OCI-LY3 (cell line): ENCODE measurements at regions not wholly inside any gene's neighbourhood (a gene's known extent, or its start where the extent isn't known, plus 50 kb on each side); places are given as distances from the start of the nearest gene placed in this dataset.

Experiments
- H2AFZ ChIP-seq: fragments of 200-600, 300-600 bp; shearing (Covaris generic); 2 replicates; pipeline ENCODE4 v1.6.0; 2014; ENCODE audit warnings: antibody characterized with exemption, low read depth, low read length
- H3K27ac ChIP-seq: fragments of 200-600, 300-600 bp; sonication (generic); 2 replicates; pipeline ENCODE4 v1.5.1; 2014; ENCODE audit warnings: mild to moderate bottlenecking, low read length, moderate library complexity, mixed read lengths
- H3K27me3 ChIP-seq: fragments of 200-600, 300-600 bp; sonication (generic); 2 replicates; pipeline ENCODE4 v1.6.1; 2014; ENCODE audit warnings: low read depth, low read length, mixed read lengths
- H3K36me3 ChIP-seq: fragments of 200-600, 300-600 bp; sonication (generic); replicated peaks from 2 replicates; pipeline ENCODE3; 2014; ENCODE audit warnings: low read depth, low read length, mixed read lengths
- H3K4me1 ChIP-seq: fragments of 300-600, 200-600 bp; sonication (generic); 2 replicates; pipeline ENCODE4 v1.6.1; 2014; ENCODE audit warnings: low read length, mixed read lengths
- H3K4me2 ChIP-seq: fragments of 200-600, 300-600 bp; sonication (generic); 2 replicates; pipeline ENCODE4 v1.6.1; 2014; ENCODE audit warnings: low read length, mixed read lengths
- H3K4me3 ChIP-seq: fragments of 300-600, 200-600 bp; sonication (generic); 2 replicates; pipeline ENCODE4 v1.5.1; 2014; ENCODE audit warnings: antibody characterized with exemption, mild to moderate bottlenecking, low read length, moderate library complexity
- H3K79me2 ChIP-seq: fragments of 300-600, 200-600 bp; shearing (Covaris generic); 2 replicates; pipeline ENCODE4 v1.6.1; 2014; ENCODE audit warnings: mild to moderate bottlenecking, low read length, mixed read lengths
- H3K9ac ChIP-seq: fragments of 300-600, 200-600 bp; shearing (Covaris generic); 2 replicates; pipeline ENCODE4 v1.6.0; 2014; ENCODE audit warnings: mild to moderate bottlenecking, low read length, moderate library complexity
- H3K9me3 ChIP-seq: fragments of 200-600, 300-600 bp; shearing (Covaris generic); 2 replicates; pipeline ENCODE4 v1.6.1; 2014; ENCODE audit warnings: low read length, mixed read lengths; ENCODE audit not compliant: insufficient read depth
- H4K20me1 ChIP-seq: fragments of 200-600, 300-600 bp; sonication (generic); 2 replicates; pipeline ENCODE4 v1.6.1; 2016; ENCODE audit warnings: low read length, mixed read lengths; ENCODE audit not compliant: insufficient read depth
- CTCF ChIP-seq: fragments of 200-600, 300-600 bp; sonication (generic); IDR thresholded peaks from 2 replicates; pipeline ENCODE4 v1.5.1; 2014; ENCODE audit warnings: antibody characterized with exemption, low read length, low read depth
- EZH2phosphoT487 ChIP-seq: fragments of 200-600 bp; shearing (Covaris generic); IDR thresholded peaks from 2 replicates; pipeline ENCODE4 v1.6.1; 2018; ENCODE audit warnings: antibody characterized with exemption, mixed run types, low read depth

- Histone ChIP-seq H3K79me2 (peaks cover 14% of the 10 kb centered on the region), H2AFZ (peak overlapping the region; percentile 69; the same call in 1 of the 2 replicates), H3K4me2 (peak overlapping the region; percentile 82), H3K27me3 (no peaks in the 10 kb centered on the region), H4K20me1 (no peaks in the 10 kb centered on the region), H3K4me3 (peak overlapping the region; percentile 68), H3K9me3 (no peaks in the 10 kb centered on the region), H3K4me1 (peaks cover 61% of the 10 kb centered on the region), H3K36me3 (no peaks in the 10 kb centered on the region), H3K27ac (peak overlapping the region; percentile 28; the same call in 1 of the 2 replicates), H3K9ac (peak overlapping the region; percentile 53)
- TF ChIP-seq EZH2phosphoT487 (no peak), CTCF (no peak)
Observed at GRCh38 chr6:137706083-137706750, 160.8 kb upstream of the TNFAIP3 start.

DNA sequence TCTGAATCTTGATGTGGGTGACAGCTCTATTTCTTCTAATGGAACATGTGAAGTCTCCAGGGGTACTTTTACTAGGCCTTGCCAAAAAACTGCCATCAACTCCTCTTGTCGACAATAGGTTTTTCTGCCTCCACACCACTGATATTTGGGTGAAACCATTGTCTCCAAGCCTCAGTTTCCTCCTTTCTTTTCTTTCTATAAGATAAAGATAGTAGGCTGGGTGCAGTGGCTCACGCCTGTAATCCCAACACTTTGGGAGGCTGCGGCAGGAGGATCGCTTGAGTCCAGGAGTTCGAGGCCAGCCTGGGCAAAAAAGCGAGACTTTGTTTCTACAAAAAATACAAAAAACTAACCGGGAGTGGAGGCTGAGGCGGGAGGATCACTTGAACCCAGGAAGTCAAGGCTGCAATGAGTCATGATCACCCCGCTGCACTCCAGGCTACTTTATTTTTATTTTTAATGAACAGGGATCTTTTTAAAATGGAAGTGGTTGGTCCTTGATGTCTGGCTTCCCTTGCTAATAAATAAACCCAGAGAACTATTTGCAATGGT lies 159.9 kb upstream of the TNFAIP3 start:
- H3K27me3 ChIP-seq = no peaks in the 10 kb centered on the region
- peak overlapping the region; percentile 37; the same call in 1 of the 2 replicates for H3K27ac ChIP-seq
- H3K4me2 ChIP-seq = peak overlapping the region; percentile 82
- H3K36me3 ChIP-seq = no peaks in the 10 kb centered on the region
- H3K4me3 ChIP-seq = peak overlapping the region; percentile 68
- H3K9ac ChIP-seq = peak overlapping the region; percentile 53
- H3K79me2 ChIP-seq = peaks cover 14% of the 10 kb centered on the region
- no peaks in the 10 kb centered on the region for H4K20me1 ChIP-seq
- peaks cover 59% of the 10 kb centered on the region for H3K4me1 ChIP-seq
- H2AFZ ChIP-seq = no peak overlapping the region
- no peaks in the 10 kb centered on the region for H3K9me3 ChIP-seq
- TF ChIP-seq EZH2phosphoT487 (no peak), CTCF (no peak)

GRCh38 chr6:137707590-137708360 lies 159.3 kb upstream of the TNFAIP3 start:
- H3K27ac ChIP-seq = peak overlapping the region; percentile 37; the same call in 1 of the 2 replicates
- H3K4me1 ChIP-seq = peaks cover 61% of the 10 kb centered on the region
- H4K20me1 ChIP-seq = no peaks in the 10 kb centered on the region
- peaks cover 14% of the 10 kb centered on the region for H3K79me2 ChIP-seq
- H2AFZ ChIP-seq = 0 out of 2 replicates have a peak overlapping the region, but pooled peaks have one; percentile 42
- peak overlapping the region; percentile 68 for H3K4me3 ChIP-seq
- peak overlapping the region; percentile 52 for H3K9ac ChIP-seq
- H3K9me3 ChIP-seq = no peaks in the 10 kb centered on the region
- peak overlapping the region; percentile 82 for H3K4me2 ChIP-seq
- no peaks in the 10 kb centered on the region for H3K36me3 ChIP-seq
- H3K27me3 ChIP-seq = no peaks in the 10 kb centered on the region
- TF ChIP-seq CTCF (peak; percentile 86), EZH2phosphoT487 (no peak)

- Histone ChIP-seq H4K20me1 (no peaks in the 10 kb centered on the region), H3K4me2 (peak overlapping the region; percentile 82), H3K9ac (peak overlapping the region; percentile 52), H3K36me3 (no peaks in the 10 kb centered on the region), H3K4me3 (peak overlapping the region; percentile 53), H3K4me1 (peaks cover 61% of the 10 kb centered on the region), H3K27ac (peak overlapping the region; percentile 8; the same call in 1 of the 2 replicates), H3K9me3 (no peaks in the 10 kb centered on the region), H3K27me3 (no peaks in the 10 kb centered on the region), H3K79me2 (peaks cover 14% of the 10 kb centered on the region), H2AFZ (no peak overlapping the region)
- no peak for TF ChIP-seq EZH2phosphoT487
- TF ChIP-seq CTCF = no peak
Observed at GRCh38 chr6:137708481-137708880, 158.6 kb upstream of the TNFAIP3 start.
